ENCODE measurements at regions not wholly inside any gene's neighbourhood (a gene's known extent, or its start where the extent isn't known, plus 50 kb on each side); places are given as distances from the start of the nearest gene placed in this dataset.

DNA sequence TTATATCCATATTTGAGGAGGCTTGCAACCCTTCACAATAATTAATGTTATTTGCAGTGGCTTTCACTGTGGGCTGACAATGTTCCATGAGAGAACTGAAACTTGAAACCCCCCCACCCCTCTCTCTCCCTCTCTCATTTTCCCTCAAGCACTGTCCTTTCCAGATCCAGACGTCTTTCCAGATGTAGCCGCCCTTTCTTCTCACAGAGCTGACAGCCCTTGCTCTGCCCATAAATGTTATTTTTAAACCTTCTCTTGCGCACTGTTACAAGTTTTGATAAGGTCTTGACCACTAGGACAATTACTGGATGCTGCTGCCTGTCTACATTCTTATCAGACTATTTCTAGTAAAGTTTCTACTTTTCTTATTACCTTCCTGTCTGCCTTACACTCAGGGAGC, 91.4 kb upstream of the LINC00305 start:
- no peak for TF ChIP-seq CTCF (IDR thresholded peaks at IDR 0.05; ENCODE audit: insufficient read depth, low read length, missing control alignments)
- CTCF ChIA-PET, result no interaction called here
- DNase-seq (ENCODE audit: low read depth, low spot score), result no peak
- H3K4me3 ChIP-seq (ENCODE audit: low read depth, low read length), result no peak overlapping the region
- POLR2A ChIA-PET, result no interaction called here

GRCh38 chr18:64238076-64238475, 89.2 kb upstream of the LINC00305 start:
- CTCF ChIA-PET, result no interaction called here

DNA sequence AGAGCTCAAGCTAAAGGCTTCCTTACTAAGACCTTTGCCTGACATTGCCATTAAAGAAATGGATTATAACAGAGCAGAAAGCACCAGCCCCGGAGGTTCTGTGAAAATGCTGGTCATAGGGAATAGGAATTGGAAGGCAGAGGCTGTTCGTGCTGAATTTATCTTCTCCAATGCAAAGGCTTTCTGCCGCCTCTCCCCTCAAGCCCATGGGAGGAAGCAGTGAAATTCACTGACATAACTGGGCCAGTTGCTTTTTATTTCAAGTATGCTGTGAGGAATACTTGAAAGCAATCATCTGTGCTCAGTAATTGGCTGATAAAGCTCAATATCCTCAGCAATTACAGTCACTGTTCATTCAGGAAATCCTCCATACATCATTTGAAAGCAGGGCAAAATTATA, 85.4 kb upstream of the LINC00305 start:
- DNase-seq (ENCODE audit: low read depth, low spot score), result no peak
- H3K4me3 ChIP-seq (ENCODE audit: low read depth, low read length), result no peak overlapping the region
- no peak for TF ChIP-seq CTCF (IDR thresholded peaks at IDR 0.05; ENCODE audit: insufficient read depth, low read length, missing control alignments)
- ChIA-PET POLR2A (no interaction called here), CTCF (no interaction called here)

More at GRCh38 chr18:64238076-64238475, 89.2 kb upstream of the LINC00305 start:
- POLR2A ChIA-PET, result no interaction called here
- H3K4me3 ChIP-seq (ENCODE audit: low read depth, low read length), result no peak overlapping the region
- TF ChIP-seq CTCF (IDR thresholded peaks at IDR 0.05; ENCODE audit: insufficient read depth, low read length, missing control alignments), result no peak
- no peak for DNase-seq (ENCODE audit: low read depth, low spot score)

- H3K4me3 ChIP-seq (ENCODE audit: low read depth, low read length), result no peak overlapping the region
- DNase-seq (ENCODE audit: low read depth, low spot score), result no peak
- POLR2A ChIA-PET, result no interaction called here
- TF ChIP-seq CTCF (IDR thresholded peaks at IDR 0.05; ENCODE audit: insufficient read depth, low read length, missing control alignments), result no peak
- CTCF ChIA-PET, result no interaction called here
These were observed 85.0 kb upstream of the LINC00305 start for GRCh38 chr18:64233851-64234250.

DNA sequence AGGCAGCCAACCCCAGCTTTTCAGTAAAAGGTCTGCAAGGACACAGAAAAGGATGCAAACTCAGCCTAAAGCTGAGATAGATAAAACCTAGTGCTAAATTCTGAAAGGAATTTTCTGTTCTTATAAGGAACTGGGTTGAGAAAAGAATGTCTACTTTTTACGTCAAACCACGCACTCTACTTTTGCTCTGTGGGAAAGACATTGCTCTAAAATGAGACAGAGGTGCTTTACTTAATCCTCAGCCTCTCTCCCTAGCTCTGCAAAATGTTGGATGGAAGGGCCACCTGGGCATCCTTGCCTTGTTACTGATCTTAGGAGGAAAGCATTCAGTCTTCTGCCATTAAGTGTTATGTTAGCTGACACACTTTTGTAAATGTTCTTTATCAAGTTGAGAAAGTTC, 72.1 kb upstream of the LINC00305 start:
- DNase-seq (ENCODE audit: low read depth, low spot score), result no peak
- no peak for TF ChIP-seq CTCF (IDR thresholded peaks at IDR 0.05; ENCODE audit: insufficient read depth, low read length, missing control alignments)
- ChIA-PET CTCF (no interaction called here), POLR2A (no interaction called here)
- H3K4me3 ChIP-seq (ENCODE audit: low read depth, low read length), result no peak overlapping the region

GRCh38 chr18:64219517-64219916, 70.6 kb upstream of the LINC00305 start:
- CTCF ChIA-PET, result no interaction called here
- TF ChIP-seq CTCF (IDR thresholded peaks at IDR 0.05; ENCODE audit: insufficient read depth, low read length, missing control alignments), result no peak
- DNase-seq (ENCODE audit: low read depth, low spot score), result no peak
- no peak overlapping the region for H3K4me3 ChIP-seq (ENCODE audit: low read depth, low read length)
- POLR2A ChIA-PET, result no interaction called here
